RCC 7860 (cell line): ENCODE measurements at regions not wholly inside any gene's neighbourhood (a gene's known extent, or its start where the extent isn't known, plus 50 kb on each side); places are given as distances from the start of the nearest gene placed in this dataset.

Experiments
- DNase-seq: peaks from one replicate; pipeline ENCODE4 v3.0.0-alpha.2; 2015; ENCODE audit warnings: low spot score
- FAIRE-seq: peaks from 2 replicates; lab custom pipeline; 2012; peaks lifted over from hg19 to GRCh38; lab: Jason Lieb, UNC

DNA sequence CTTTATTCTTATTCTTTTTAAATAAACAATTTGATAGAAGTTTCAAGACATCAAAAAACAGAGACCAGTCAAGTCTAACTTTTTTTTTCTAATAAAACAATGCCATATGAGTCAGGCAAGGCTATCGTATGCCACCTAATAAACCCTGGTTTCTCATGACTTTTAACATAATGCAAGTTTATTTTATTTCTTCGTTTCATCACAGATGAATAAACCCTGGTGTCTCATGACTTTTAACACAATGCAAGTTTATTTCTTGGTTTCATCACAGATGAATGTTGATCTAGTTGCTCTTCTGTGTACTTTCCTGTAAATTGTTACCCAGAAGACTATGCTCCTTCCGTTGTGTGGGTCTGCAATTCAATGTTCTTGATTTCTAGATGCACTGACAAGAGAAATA lies 905.4 kb downstream of the ROBO2 start:
- FAIRE-seq (no peak), DNase-seq (no peak)

DNA sequence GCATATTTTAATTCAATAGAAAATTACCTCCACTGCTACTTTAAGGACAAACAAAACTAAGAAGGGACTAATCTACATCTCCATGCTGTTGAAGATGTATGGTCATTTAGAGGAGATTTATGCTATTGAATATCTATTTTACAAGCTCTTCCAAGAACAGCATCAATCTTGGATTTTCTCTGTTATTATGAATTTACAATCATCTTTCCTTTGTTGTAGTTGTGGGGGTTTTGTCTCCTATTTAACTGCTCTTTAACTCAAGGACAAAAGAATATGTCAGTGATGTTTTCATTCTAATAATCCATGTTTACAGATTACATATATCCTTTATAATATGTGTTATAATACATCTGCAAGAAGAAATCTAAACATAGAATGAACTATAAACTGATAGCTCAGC lies 907.8 kb downstream of the ROBO2 start:
- no peak for DNase-seq
- FAIRE-seq, result no peak

DNA sequence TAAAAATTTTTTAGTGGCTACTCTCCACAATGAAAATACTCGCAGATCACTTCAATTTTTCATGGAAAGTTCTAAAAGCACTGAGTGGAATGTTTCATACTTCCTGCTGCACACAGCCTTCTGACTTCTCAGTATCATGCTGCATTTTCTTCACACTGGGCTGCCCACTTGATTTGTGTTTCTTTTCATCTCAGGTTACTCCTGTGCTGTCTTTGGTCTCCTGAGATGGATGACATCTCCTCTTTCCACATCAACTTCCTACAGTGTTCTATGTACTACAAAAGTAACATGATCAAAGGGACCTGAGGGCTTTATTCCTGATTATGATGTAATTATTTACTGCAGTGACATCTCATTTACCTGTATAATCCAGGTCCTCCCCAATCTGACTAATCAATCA lies 927.7 kb downstream of the ROBO2 start:
- DNase-seq (no peak), FAIRE-seq (no peak)

DNA sequence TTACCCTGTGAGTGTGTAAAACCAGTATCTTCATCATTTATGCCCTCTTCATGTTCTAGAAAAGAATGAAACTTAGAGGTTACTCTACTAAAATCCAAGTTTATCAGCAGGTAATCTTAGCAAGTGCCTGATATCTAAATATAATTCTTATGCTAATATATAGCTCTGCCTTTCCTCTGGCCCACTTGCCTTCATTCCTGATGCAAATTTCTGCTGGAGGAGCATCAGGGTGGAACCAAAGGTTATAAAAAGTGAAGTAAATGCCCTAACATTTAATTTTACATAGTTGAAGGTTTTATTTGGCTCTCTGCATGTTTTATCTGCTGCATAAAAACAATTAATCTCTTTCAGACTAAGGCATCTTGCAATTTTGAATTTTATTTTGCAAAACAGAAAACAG lies 936.2 kb downstream of the ROBO2 start:
- no peak for DNase-seq
- FAIRE-seq, result no peak

DNA sequence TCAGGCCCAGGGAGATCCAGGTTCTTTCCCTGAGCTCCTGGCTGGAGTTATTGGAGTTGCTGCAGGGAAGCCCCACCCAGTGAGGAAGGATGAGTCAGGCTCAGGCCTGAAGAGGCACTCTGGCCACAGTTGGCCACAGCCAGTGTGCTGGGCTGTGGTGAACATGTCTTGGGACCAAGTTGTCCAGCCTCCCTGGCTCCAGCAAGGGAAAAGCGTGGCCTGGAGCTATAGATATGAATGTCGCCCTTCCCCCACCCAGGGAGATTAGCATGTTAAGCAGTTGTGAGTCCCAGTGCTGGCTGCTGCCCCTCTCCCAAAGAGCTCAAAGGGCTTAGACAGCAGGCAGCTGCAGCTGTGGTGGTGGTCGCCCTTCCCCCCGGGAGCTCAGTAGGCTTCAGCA lies 963.2 kb downstream of the ROBO2 start:
- no peak for DNase-seq
- FAIRE-seq, result no peak

- DNase-seq (no peak), FAIRE-seq (no peak)
Measured at GRCh38 chr3:78004571-78004970, 964.7 kb downstream of the ROBO2 start.

DNA sequence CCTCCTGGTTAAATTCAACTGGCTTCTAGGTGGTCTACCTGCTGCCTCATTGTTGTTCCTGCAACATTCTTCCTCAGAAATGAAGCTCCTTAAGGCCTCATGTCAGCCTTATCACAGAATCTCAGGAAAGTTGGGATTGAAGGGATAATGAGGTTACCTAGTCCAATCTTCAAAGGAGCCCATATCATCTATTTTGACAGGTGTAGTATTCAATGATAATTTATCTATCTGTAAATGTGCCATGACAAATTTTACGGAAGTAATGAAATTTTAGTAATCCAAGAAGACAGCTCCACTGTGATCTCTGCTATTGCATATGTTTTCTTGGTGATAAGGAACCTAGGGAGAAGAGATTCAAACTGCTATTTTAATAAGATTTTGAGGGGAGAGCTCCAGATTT lies 973.8 kb downstream of the ROBO2 start:
- DNase-seq (no peak), FAIRE-seq (no peak)

DNA sequence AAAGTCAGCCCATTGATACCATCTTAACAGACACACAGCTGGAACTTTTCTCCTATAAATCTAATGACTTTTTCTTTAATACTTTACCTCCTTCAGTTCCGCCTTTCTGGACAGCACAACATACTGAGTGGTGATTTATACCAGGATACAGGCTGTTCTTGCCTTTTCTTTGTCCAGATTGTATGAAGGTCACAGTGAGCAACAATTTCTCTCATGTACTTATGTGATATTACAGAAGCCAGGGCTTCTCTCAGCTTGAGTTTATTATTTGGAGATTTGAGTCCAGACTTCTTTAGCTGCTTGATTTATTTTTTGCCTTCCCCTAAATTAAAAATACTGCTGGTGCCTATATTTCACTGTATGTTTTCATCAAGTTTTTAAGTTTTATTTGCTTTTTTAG lies 976.0 kb downstream of the ROBO2 start:
- FAIRE-seq (no peak), DNase-seq (no peak)

GRCh38 chr3:78021710-78022109 lies 981.8 kb downstream of the ROBO2 start:
- DNase-seq (no peak), FAIRE-seq (no peak)

DNA sequence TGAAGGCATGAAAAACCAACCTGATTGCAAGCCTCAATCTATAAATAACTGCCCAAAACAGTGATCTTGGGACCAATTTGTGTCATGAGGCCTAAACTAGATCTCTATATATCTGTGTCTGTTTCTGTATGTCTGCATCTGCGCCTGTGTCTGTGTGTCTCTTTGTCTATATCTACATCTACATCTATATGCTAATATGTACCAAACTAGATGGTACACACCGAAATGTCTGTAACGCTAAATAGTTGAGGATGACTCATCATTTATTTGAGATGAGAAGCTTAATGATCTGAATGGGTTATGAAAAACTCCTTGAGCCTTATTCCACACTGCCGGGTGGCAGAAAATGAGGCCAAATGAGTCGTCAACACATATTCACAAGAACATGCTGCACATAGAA lies 982.3 kb downstream of the ROBO2 start:
- FAIRE-seq, result no peak

GRCh38 chr3:78023257-78023656 lies 983.4 kb downstream of the ROBO2 start:
- no peak for FAIRE-seq
- DNase-seq, result no peak

More for the DNA sequence above, 982.3 kb downstream of the ROBO2 start:
- DNase-seq, result no peak

- FAIRE-seq, result no peak
- DNase-seq, result no peak
Measured at GRCh38 chr3:78025916-78026315, 986.0 kb downstream of the ROBO2 start.

GRCh38 chr3:78026318-78026828 lies 986.5 kb downstream of the ROBO2 start:
- DNase-seq (no peak), FAIRE-seq (no peak)

DNA sequence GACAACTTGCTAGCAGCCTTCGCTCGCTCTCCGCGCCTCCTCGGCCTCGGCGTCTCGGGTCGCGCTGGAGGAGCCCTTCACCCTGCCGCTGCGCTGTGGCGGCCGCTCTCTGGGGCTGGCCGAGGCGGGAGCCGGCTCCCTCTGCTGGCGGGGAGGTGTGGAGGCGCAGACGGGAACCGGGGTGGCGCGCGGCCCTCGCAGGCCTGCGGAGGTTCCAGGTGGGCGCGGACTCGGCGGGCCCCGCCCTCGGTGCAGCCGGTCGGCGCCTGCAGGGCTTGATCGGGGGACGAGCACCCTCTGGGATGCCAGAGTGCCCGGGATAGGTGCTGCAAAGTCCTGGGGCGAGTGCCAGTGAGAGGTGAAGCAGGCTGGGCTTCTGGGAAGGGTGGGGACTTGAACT lies 989.9 kb downstream of the ROBO2 start:
- FAIRE-seq (no peak), DNase-seq (no peak)

DNA sequence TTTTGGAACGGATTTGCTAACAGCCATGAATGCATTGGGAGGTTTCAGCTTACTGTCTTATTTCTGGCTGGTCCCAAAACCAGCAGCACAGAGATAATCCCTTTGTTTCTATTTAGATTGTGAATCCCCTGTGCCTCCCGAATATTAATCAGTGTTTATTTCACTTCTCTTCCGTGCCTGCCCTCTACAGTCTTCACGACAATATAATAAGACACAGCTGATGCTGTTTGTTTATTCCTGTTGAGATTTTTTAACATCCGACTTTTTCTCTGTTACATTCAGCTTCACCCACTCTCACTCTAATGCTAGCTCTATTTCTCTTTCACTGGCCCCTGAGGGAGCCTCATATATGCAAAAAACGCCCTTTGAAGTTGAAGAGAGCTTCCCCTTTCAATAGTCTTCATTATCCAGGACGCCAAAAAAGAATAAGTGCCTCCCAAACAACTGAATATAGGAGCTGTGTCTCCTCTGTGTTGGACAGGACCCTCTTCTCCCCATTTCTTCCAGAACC lies 995.3 kb downstream of the ROBO2 start:
- no peak for FAIRE-seq
- DNase-seq, result no peak

DNA sequence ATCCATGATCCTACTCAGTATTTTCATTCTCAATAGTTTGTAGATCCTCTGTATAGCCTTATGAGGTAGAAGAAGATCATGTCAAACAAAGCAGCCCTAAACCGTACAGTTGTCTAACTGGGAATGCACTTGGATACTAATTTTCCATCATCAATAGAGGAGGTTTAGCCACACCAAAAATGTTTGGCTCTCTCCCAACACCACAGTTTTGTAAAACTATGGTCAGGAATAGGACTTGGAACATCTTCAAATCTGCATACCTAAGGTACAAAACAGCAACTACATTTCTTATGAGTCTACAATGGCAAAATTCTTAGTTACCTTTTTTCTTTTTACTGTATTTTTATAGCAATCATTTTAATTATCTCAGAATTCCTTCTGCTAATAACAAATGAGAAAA lies 1001.6 kb downstream of the ROBO2 start:
- DNase-seq (no peak), FAIRE-seq (no peak)

DNA sequence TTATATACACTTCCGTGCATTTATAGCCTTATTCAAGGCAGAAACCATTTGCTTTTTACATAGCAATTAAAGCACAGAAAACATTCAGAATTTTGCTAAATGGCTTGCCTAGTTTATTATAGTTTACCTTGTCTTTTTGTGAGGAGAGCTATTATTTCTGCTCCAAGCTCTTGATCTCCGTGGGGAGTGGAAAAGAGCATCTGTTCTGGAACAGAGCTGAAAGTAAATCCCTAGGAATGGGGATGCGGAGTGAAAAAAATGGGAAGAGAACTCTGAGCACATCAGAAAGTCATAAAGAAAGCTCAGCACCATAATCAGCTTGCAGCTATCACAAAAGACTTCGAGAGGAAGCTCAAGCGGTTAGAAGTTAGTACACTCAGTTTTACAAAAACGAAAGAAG lies 1006.7 kb downstream of the ROBO2 start:
- no peak for FAIRE-seq
- DNase-seq, result no peak

- DNase-seq, result no peak
- no peak for FAIRE-seq
Measured at GRCh38 chr3:78048698-78049097, 1008.8 kb downstream of the ROBO2 start.

- no peak for DNase-seq
- FAIRE-seq, result no peak
Measured at GRCh38 chr3:78049521-78049920, 1009.6 kb downstream of the ROBO2 start.

GRCh38 chr3:78050276-78051065 lies 1010.6 kb downstream of the ROBO2 start:
- FAIRE-seq, result peak; percentile 44
- peak; percentile 4 for DNase-seq

DNA sequence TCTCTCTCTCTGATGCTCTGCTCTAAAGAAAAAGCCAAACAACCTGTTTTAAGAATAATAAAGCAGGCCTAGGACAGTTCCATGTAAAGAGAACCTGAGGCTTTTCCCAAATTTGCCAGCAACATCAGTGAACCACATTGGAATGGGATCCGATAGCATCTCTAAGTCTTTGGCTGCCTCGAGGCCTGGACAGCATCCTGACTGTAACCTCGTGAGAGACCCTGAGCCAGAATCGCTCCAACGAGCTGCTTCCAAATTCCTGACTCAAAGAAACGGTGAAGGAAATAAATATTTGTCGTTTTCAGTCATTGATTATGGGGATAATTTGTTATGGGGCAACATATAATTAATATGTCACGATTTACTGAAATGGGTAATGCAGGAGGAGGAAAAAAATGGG lies 1012.8 kb downstream of the ROBO2 start:
- FAIRE-seq (no peak), DNase-seq (no peak)

- FAIRE-seq (no peak), DNase-seq (no peak)
Measured at GRCh38 chr3:78066287-78066686, 1026.4 kb downstream of the ROBO2 start.

DNA sequence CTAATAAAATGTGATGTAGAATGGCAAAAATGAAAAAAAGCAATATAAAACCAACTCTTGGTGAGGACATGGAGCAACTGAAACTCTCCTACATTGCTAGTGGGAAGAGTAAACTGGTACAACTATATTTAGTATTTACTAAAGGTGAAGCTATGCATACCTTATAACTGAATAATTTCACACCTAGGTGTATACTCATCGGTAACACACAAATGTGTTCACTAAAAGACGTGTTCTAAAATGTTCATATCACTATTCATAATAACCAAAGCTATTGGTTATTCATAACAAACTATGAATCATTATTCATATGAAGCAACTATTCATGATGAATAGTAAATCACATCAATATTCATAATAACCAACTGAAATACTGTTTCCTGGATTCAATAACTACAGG lies 1030.3 kb downstream of the ROBO2 start:
- no peak for FAIRE-seq

More for the DNA sequence above, 1030.3 kb downstream of the ROBO2 start:
- no peak for DNase-seq
